Mesendoderm (in vitro differentiated cells): ENCODE measurements at regions not wholly inside any gene's neighbourhood (a gene's known extent, or its start where the extent isn't known, plus 50 kb on each side); places are given as distances from the start of the nearest gene placed in this dataset.

ENCODE experiments used
- DNase-seq: peaks from one replicate; pipeline ENCODE4 v3.0.0; 2013
- H2AK5ac ChIP-seq: 2 replicates; pipeline ENCODE4 v1.6.1; 2013; ENCODE audit warnings: low read length, inconsistent platforms
- H2BK120ac ChIP-seq: 2 replicates; pipeline ENCODE4 v1.6.1; 2013; ENCODE audit warnings: low read depth, mild to moderate bottlenecking, low read length, moderate library complexity, mixed read lengths
- H2BK15ac ChIP-seq: replicated peaks from 2 replicates; pipeline ENCODE4 v1.6.1; 2013; ENCODE audit warnings: low read depth, mild to moderate bottlenecking, moderate library complexity
- H2BK5ac ChIP-seq: 2 replicates; pipeline ENCODE4 v1.6.1; 2013; ENCODE audit warnings: low read length, inconsistent platforms
- H3K18ac ChIP-seq: 2 replicates; pipeline ENCODE4 v1.6.1; 2013; ENCODE audit warnings: mild to moderate bottlenecking, low read length, mixed read lengths
- H3K23ac ChIP-seq: one replicate; pipeline ENCODE4 v1.6.1; 2013; ENCODE audit warnings: low read length
- H3K27ac ChIP-seq: 2 replicates; pipeline ENCODE4 v1.5.1; 2013; ENCODE audit warnings: low read depth, mild to moderate bottlenecking, inconsistent platforms, low read length, moderate library complexity
- H3K27me3 ChIP-seq: 2 replicates; pipeline ENCODE4 v1.6.1; 2013; ENCODE audit warnings: low read length, control low read depth, mild to moderate bottlenecking, inconsistent platforms; ENCODE audit not compliant: insufficient read depth, poor library complexity
- H3K36me3 ChIP-seq: 2 replicates; pipeline ENCODE4 v1.6.1; 2013; ENCODE audit warnings: low read length, inconsistent platforms; ENCODE audit not compliant: control insufficient read depth, insufficient read depth
- H3K4ac ChIP-seq: one replicate; pipeline ENCODE4 v1.6.1; 2013; ENCODE audit warnings: low read depth, mild to moderate bottlenecking, low read length, moderate library complexity
- H3K4me1 ChIP-seq: 2 replicates; pipeline ENCODE4 v1.6.1; 2013; ENCODE audit warnings: low read depth, low read length, inconsistent platforms; ENCODE audit not compliant: control insufficient read depth
- H3K4me2 ChIP-seq: 2 replicates; pipeline ENCODE4 v1.6.1; 2013; ENCODE audit warnings: low read length
- H3K4me3 ChIP-seq: 2 replicates; pipeline ENCODE4 v1.5.1; 2013; ENCODE audit warnings: mild to moderate bottlenecking, low read length
- H3K56ac ChIP-seq: one replicate; pipeline ENCODE4 v1.6.1; 2013; ENCODE audit warnings: low read length
- H3K79me1 ChIP-seq: 2 replicates; pipeline ENCODE4 v1.6.1; 2013; ENCODE audit warnings: low read length, inconsistent platforms
- H3K79me2 ChIP-seq: 2 replicates; pipeline ENCODE4 v1.6.1; 2013; ENCODE audit warnings: mild to moderate bottlenecking, low read length; ENCODE audit not compliant: control insufficient read depth, insufficient read depth
- H3K9ac ChIP-seq: 2 replicates; pipeline ENCODE4 v1.6.1; 2013; ENCODE audit warnings: low read length, inconsistent platforms
- H4K5ac ChIP-seq: one replicate; pipeline ENCODE4 v1.6.1; 2013; ENCODE audit warnings: low read length
- H4K8ac ChIP-seq: one replicate; pipeline ENCODE4 v1.6.1; 2013; ENCODE audit warnings: low read depth, mild to moderate bottlenecking, control low read depth, low read length, moderate library complexity
- WGBS: extraction: QIAGEN DNeasy Blood & Tissue Kit; methylation state at CpG from one replicate; pipeline ENCODE4 v1.1.7; 2013; ENCODE audit warnings: low lambda C conversion rate, missing lambda C conversion rate; ENCODE audit not compliant: insufficient coverage; ENCODE audit errors: extremely low coverage; 5-methylcytosine and 5-hydroxymethylcytosine counted together

DNA sequence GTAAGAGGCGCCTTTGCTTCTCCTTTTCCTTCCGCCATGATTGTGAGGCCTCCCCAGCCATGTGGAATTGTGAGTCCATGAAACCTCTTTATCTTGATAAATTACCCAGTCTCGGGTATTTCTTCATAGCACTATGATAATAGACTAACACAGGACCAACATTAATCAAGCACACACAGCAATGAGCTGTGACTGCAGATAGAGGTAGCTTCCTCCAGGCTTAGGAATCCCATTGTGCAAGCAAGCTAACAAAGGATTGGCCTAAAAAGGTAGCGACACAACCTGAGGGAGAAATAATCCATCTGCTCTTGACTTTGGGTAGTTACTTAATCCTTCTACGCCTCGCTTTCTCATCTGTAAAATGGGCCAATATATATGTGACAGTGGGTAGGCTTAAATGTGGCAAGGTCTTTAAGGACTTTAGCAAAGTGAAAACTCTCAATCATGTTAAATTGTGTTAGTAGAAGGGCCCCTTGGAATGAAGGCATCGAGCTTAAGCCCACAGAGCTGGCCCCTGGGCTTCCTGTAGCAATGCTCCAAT is 393.6 kb downstream of the SOX9 start:
- WGBS = no CpG with 5 or more reads among the region's 7 CpGs
- no peak overlapping the region for H2BK120ac ChIP-seq
- H3K79me1 ChIP-seq = no peaks in the 10 kb centered on the region
- no peaks in the 10 kb centered on the region for H3K27me3 ChIP-seq
- no peak for DNase-seq
- no peak overlapping the region for H3K4me2 ChIP-seq
- H4K8ac ChIP-seq = no peak overlapping the region
- H3K18ac ChIP-seq = no peak overlapping the region
- H3K56ac ChIP-seq = no peak overlapping the region
- H3K36me3 ChIP-seq = no peaks in the 10 kb centered on the region
- no peak overlapping the region for H3K23ac ChIP-seq
- H3K4ac ChIP-seq = no peak overlapping the region
- no peak overlapping the region for H3K27ac ChIP-seq
- no peaks in the 10 kb centered on the region for H3K4me1 ChIP-seq
- no peaks in the 10 kb centered on the region for H3K79me2 ChIP-seq
- H2AK5ac ChIP-seq = no peak overlapping the region
- H3K9ac ChIP-seq = no peak overlapping the region
- no peak overlapping the region for H2BK15ac ChIP-seq
- H2BK5ac ChIP-seq = no peak overlapping the region
- no peak overlapping the region for H4K5ac ChIP-seq
- H3K4me3 ChIP-seq = no peak overlapping the region

DNA sequence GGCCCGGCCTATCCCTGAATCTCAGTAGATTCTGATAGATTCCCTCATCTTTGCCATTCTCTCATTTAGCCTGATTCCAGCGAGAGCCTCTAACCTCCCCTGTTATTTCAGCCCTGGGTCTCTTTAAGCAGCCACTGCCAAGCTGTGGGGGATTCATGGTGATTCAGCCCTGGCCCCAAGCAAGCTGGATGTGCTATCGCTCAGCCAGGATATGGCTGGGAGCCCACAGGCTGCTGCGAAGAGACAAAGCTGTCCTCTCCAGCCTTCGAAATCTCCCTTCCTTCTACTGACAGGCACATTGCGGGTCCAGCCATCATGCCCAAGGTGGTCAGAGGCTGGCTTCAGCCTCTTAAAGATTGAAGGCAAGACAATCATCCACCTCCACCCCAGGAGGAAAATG is 394.1 kb downstream of the SOX9 start:
- Histone ChIP-seq H3K18ac (no peak overlapping the region), H3K4me3 (no peak overlapping the region), H2BK120ac (no peak overlapping the region), H3K4me1 (no peaks in the 10 kb centered on the region), H3K27ac (no peak overlapping the region), H3K79me1 (no peaks in the 10 kb centered on the region), H3K27me3 (no peaks in the 10 kb centered on the region), H3K4ac (no peak overlapping the region), H3K79me2 (no peaks in the 10 kb centered on the region), H2BK5ac (no peak overlapping the region), H3K4me2 (no peak overlapping the region), H4K8ac (no peak overlapping the region), H3K23ac (no peak overlapping the region), H3K56ac (no peak overlapping the region), H2AK5ac (no peak overlapping the region), H2BK15ac (no peak overlapping the region), H3K36me3 (no peaks in the 10 kb centered on the region), H4K5ac (no peak overlapping the region), H3K9ac (no peak overlapping the region)
- no CpG with 5 or more reads among the region's 6 CpGs for WGBS
- DNase-seq = no peak

DNA sequence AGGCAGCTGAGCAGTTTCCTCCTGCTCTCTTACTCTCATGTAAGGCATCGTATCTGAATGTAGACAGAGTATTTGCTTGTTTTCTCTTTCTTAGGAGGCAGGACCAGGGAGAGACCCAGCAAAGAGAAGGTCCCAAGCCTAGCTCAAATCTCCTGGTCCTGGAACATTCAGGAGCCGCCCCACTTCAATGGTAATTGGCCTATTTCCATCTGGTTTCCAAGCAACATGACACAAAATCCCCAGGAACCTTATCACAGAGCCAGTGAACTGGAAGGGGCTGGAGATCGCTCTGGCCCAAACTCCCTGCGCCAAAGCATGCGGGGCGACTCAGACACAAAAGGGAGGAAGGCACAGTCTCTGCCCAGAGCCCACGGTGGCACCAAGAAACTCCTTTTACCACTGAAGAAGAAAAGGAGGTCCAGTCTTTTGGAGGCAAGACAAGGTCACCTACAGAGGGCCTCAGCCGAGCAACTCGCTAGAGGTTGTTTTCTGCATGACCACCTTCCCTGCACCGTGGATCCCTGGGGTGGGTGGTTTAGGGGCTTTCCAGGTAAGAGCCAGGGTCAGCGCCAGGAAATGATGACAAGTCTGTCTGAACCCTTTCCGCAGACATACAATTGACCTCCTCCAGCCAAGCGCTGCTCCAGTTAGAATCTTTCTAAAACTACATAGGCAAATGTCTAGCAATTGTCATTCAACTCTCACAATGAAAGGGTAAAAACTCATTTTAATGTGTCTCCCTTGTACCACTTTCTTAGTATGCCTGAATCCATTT is 394.7 kb downstream of the SOX9 start:
- no peak overlapping the region for H4K8ac ChIP-seq
- no peak overlapping the region for H2BK15ac ChIP-seq
- H3K4me3 ChIP-seq = no peak overlapping the region
- H3K4me2 ChIP-seq = no peak overlapping the region
- H3K4me1 ChIP-seq = no peaks in the 10 kb centered on the region
- H3K27ac ChIP-seq = no peak overlapping the region
- no peak overlapping the region for H3K9ac ChIP-seq
- H2AK5ac ChIP-seq = no peak overlapping the region
- DNase-seq = peak; percentile 31
- no peaks in the 10 kb centered on the region for H3K79me2 ChIP-seq
- H3K27me3 ChIP-seq = no peaks in the 10 kb centered on the region
- no peak overlapping the region for H3K23ac ChIP-seq
- H3K56ac ChIP-seq = no peak overlapping the region
- no peak overlapping the region for H3K18ac ChIP-seq
- no peak overlapping the region for H2BK5ac ChIP-seq
- no CpG with 5 or more reads among the region's 13 CpGs for WGBS
- no peak overlapping the region for H3K4ac ChIP-seq
- H2BK120ac ChIP-seq = no peak overlapping the region
- H3K36me3 ChIP-seq = no peaks in the 10 kb centered on the region
- H4K5ac ChIP-seq = no peak overlapping the region
- no peaks in the 10 kb centered on the region for H3K79me1 ChIP-seq

DNA sequence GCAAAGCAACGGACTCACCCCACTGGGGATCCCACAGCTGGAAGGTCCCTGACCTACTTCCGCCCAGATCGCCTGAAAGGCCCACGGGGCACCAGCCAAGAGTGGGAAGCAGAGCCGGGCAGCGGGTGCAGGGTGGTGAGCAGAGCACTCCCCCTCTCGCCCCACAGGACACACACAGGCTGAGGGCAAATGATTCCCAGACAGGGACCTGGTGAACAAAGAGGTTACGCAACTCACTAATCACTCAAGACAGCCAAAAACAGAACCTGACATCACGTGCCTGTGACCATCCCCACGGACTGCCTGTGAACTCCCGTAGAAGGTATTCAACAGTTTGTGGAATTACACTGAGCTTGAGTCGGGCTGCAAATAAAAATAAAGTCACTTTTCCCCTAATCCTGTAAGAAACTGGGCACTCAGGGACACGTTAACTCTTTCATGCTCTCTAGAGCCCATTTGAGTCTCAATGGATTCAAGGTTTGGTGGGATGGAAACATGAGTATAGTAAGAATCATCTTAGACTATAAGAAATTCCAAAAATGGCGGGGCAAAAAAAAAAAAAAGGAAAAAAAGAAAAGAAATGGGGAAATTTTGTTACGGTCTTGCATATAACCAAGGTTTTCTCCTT is 396.1 kb downstream of the SOX9 start:
- H3K27me3 ChIP-seq = no peaks in the 10 kb centered on the region
- H2BK15ac ChIP-seq = no peak overlapping the region
- no peak overlapping the region for H2AK5ac ChIP-seq
- H3K79me1 ChIP-seq = no peaks in the 10 kb centered on the region
- no peak overlapping the region for H4K8ac ChIP-seq
- H3K36me3 ChIP-seq = no peaks in the 10 kb centered on the region
- no peak overlapping the region for H3K9ac ChIP-seq
- no peak overlapping the region for H3K23ac ChIP-seq
- H3K4me2 ChIP-seq = no peak overlapping the region
- no peak overlapping the region for H2BK120ac ChIP-seq
- H3K4ac ChIP-seq = no peak overlapping the region
- H3K56ac ChIP-seq = no peak overlapping the region
- H3K18ac ChIP-seq = no peak overlapping the region
- H2BK5ac ChIP-seq = no peak overlapping the region
- no peak overlapping the region for H3K27ac ChIP-seq
- WGBS = no CpG with 5 or more reads among the region's 15 CpGs
- H3K4me1 ChIP-seq = no peaks in the 10 kb centered on the region
- no peak for DNase-seq
- no peaks in the 10 kb centered on the region for H3K79me2 ChIP-seq
- no peak overlapping the region for H3K4me3 ChIP-seq
- no peak overlapping the region for H4K5ac ChIP-seq

DNA sequence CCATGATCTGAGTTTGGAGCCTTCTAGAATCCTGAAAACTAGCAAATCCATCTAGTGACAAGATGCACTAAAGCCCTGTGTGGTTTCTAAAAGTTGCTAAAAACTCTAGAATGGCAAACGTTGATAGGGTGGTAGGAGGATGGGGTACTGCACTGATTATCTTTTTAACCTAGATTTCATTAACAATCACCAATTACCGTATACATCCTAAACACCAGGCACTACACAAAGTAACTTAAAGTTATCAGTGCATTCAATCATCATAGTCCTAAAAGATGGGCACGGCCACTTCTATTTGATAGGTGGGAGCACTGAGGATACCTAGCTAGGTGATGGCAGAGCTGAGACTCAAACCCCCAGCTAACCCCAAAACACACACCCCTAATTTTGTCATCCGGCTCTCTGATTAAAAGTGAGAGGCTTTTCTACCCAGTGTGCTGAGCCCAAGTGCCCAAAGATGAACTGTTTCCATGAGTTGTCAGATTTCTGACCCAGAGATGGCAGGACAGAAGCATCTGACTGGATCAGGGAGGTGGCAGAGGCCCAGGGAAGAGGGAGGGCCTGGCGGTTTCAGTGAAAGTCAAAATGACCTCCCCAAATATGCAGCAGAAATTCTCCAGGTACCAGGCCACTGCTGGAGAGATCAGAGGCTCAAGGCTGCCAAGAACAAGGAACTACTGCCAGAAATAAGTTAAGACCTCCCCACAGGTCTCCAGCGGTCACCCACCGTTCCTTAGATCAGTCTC is 396.8 kb downstream of the SOX9 start:
- no peak overlapping the region for H2AK5ac ChIP-seq
- H3K18ac ChIP-seq = no peak overlapping the region
- H3K23ac ChIP-seq = no peak overlapping the region
- no peak overlapping the region for H4K8ac ChIP-seq
- H2BK5ac ChIP-seq = no peak overlapping the region
- no peak overlapping the region for H3K4ac ChIP-seq
- H3K27ac ChIP-seq = no peak overlapping the region
- no peak overlapping the region for H2BK120ac ChIP-seq
- H3K79me2 ChIP-seq = no peaks in the 10 kb centered on the region
- H3K56ac ChIP-seq = no peak overlapping the region
- H3K4me1 ChIP-seq = no peaks in the 10 kb centered on the region
- 100% methylated on average over 1 of the region's 7 CpGs for WGBS
- H3K4me2 ChIP-seq = no peak overlapping the region
- no peaks in the 10 kb centered on the region for H3K36me3 ChIP-seq
- no peak overlapping the region for H4K5ac ChIP-seq
- H3K27me3 ChIP-seq = no peaks in the 10 kb centered on the region
- no peak overlapping the region for H3K9ac ChIP-seq
- H2BK15ac ChIP-seq = no peak overlapping the region
- no peak overlapping the region for H3K4me3 ChIP-seq
- DNase-seq = no peak
- H3K79me1 ChIP-seq = no peaks in the 10 kb centered on the region
